ENCODE measurements at regions not wholly inside any gene's neighbourhood (a gene's known extent, or its start where the extent isn't known, plus 50 kb on each side); places are given as distances from the start of the nearest gene placed in this dataset.

DNA sequence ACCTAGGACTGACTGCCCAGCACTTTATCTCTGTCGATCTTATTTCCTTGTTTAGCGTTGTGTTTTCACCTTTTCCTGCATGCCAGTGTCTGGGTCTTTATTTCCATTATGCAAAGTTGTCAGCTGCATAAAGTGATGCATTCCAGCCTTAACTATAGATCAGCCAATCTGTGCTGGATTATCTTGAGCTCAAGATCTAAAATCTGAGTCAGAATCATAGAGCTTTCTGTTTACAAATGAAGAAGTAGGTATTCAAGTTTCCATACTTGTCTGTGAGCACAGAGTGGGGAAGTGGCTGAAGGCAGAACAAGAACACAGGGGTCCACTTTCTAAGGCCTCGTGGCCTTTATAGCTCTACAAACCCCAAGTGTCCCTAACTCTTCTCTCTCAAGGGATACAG is 82.4 kb upstream of the PLCL2 start:
- no peak for DNase-seq (ENCODE audit: low read depth in 4 of 4, low spot score in 3 of 4)

DNA sequence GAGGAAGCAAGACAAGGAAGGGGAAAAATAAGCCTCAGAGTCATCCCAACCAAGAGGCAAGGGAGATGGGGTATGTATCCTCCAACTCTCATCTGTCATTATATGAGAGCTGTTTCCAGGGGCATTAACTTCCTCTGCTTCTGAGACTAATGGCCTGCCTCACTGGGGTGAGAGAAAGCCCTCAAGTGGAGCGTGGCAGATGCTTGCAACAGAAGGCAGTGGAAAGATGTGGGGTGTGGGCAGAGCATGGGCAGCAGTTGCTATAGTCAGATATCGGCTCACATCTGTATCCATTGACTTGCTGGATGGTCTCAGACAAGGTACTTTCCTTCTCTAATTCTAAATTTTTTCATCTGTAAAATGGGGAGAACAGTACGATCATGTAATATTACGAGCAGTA is 81.7 kb upstream of the PLCL2 start:
- no peak for DNase-seq (ENCODE audit: low read depth in 4 of 4, low spot score in 3 of 4)

DNA sequence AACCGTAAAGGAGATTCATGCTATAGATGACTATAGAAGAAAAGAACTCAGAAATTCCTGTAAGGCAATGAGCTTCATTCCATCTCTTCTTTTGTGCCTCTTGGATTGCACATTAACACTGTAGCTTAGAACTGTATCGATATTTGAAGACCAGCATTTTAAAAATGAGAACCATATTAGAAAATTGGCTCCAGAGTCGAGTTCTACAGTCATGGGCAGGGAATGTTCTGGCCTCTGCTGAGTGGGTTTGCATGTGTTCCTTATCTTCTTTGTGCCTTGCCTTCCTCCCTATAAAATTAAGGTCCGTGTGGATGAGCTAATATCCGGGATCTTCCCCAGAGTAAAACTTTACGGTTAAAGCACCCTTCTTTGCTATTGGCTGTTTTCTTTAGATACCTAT is 77.4 kb upstream of the PLCL2 start:
- DNase-seq (ENCODE audit: low read depth in 4 of 4, low spot score in 3 of 4) = no peak

DNA sequence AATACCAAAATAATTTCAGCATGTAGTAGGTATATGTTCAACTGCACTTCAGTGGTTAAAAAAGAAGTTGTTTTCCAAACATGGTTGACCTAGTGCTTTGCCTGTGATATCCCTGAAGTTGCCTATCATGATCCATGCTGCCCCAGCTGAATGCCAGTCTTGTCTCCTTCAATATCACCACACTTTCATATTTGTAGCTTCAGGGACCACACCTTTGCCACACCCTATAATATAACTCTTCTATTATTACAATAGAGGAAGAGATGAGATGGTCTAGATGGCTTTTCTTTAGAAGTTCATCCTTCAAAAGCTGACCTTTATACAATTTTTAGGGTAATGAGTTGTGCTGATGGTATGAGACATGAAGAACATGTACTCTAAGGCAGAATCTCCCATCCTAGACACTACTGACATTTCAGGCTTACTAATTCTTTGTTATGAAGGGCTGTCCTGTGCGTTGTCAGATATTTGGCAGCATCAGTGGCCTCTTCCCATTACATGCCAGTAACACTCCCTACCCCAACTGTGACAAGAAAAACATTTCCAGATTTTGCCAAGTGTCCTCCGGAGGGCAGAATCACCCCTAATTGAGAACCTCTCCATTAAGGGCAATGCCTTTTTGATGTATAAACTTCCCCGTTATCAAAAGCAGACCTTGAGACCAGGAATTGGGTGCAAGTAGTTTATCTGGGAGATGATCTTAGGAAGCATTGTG is 76.2 kb upstream of the PLCL2 start:
- DNase-seq (ENCODE audit: low read depth in 4 of 4, low spot score in 3 of 4) = no peak

DNA sequence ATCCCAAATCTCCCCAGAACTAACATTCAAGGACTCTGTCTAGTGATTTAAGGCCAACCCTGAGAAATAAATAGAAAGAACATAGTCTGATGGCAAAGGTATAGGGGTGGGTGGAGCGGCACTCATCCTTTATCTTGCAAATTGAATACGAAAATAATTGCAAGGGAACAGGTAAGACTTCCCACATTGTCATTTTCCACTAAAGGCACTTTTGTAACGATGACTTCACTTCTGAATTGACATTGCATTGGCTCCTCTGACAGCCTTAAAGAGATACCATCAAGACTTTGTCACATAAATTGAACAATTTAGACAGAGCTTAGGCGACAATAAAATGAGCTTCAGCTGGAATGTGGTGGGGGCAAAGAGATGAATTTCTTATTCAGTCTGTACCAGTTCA is 75.3 kb upstream of the PLCL2 start:
- DNase-seq (ENCODE audit: low read depth in 4 of 4, low spot score in 3 of 4) = no peak

DNA sequence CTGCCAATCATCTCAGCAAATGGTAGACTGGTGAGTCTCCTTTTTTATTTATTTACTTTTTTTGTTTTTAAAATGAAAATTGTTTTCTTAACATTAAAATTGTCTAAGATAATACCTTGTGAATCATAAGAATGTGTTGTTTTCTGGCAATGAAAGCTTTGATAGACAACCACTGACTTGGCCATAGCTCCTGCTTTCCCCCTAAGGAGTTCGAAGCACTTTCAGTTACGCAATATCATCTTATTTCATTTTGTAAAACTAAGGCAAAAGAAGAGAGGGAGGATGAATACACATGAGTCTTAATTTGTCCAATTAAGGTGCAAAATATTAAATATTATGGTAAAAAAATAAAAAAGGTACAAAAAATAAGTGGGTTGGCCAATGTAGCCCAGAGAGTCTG is 74.8 kb upstream of the PLCL2 start:
- no peak for DNase-seq (ENCODE audit: low read depth in 4 of 4, low spot score in 3 of 4)

DNA sequence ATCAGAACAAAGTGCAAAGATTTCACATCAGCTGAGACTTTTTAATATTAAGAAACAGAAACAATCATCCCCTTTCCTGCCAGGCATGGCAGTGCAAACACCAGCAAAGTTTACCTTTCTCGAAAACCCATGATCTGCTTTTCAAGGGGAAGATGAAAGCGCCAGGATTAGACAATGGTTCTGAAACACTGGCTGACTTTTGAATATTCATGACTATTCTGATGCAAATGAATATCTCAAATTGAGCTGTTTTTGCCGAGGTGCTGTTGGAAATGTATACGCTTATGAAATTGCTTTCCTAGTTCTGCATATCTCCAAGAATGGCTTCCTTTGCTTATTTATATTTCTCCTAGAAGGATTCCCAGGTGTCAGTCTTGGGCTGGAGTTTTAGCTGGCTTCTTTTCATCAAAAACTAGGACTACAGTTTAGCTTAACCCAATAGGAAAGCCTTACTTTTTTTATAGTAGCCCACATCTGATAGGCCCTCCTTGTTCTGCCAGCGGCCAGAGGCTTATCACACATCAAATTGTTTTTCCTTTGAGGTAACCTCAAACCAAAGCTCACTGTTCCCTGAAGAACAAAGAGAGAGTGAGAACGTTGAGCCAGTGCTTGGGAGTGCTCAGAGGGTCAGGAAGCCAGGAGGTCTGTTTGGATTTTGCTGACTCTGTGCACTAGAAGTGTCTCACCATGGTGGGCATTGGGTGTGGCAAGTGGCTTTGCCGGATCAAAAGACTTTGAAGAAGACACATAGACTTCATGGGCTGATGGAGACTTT is 74.0 kb upstream of the PLCL2 start:
- no peak for DNase-seq (ENCODE audit: low read depth in 4 of 4, low spot score in 3 of 4)

DNA sequence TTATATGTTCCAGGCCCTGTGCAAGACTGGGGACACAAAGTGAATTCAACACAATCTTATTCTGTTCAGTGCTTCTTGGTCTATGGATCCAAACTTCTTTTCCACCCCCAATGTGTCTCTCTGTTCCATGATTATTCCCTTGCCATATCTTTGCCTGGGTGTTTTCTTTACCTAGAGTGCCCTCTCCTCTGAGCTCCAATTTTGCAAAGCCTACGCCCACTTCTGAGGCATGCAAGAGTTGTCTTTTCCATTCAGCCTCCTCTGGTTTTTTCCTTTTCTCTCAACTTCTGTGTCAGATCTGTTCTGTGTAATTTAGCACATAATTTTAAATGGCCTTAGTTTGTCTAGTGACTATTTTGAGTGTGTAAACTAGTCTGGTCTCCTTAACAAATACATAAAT is 72.8 kb upstream of the PLCL2 start:
- DNase-seq (ENCODE audit: low read depth in 4 of 4, low spot score in 3 of 4) = no peak

DNA sequence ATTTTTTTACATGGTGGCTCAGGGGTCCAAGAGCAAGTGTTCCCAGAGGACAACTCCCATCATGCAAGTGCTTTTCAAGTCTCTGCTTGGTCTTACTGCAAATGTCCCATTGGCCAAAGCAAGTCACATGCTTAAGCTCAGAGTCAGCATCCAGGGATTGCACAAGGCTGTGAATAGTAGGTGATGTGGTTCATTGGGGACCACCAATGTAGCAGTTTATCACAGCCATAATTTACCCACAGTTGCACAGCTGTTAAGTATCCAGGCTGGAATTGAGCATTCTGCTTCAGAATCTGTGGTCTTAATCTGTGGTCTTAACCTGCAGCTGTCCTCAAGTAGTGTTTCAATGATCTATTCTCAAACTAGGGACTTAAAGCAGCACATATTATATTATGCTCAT is 71.4 kb upstream of the PLCL2 start:
- no peak for DNase-seq (ENCODE audit: low read depth in 4 of 4, low spot score in 3 of 4)

DNA sequence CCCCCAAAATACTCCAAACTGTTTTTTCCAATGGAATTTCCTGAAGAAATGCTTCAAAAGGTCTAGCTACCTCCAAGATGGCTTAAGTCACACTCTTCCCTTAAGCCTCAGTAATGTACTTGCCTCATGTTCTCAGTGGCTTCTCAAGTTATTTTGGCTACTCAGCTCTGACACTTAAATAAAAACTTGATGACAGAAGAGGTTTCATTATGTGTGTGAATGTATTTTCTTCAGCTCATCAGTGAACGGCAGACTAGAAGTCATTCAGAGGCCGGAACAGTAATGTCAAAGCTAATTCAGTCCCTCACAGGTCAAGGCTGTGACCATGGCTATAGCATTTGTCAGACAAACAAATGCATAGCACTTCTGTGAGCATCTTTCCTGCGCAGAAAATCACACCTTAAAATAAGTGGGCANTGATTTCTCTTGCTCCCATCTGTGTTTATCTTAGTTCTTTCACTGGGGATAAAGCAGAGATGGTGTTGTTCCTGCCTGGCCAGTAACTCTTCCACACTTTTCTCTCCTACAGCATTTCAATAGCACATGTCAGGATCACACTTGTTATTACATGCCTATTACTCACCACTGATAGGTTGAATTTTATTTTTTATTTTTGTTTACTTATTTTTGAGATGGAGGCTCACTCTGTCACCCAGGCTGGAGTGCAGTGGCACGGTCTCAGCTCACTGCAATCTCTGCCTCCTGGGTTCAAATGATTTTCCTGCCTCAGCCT is 68.5 kb upstream of the PLCL2 start:
- DNase-seq (ENCODE audit: low read depth in 4 of 4, low spot score in 3 of 4) = no peak

DNA sequence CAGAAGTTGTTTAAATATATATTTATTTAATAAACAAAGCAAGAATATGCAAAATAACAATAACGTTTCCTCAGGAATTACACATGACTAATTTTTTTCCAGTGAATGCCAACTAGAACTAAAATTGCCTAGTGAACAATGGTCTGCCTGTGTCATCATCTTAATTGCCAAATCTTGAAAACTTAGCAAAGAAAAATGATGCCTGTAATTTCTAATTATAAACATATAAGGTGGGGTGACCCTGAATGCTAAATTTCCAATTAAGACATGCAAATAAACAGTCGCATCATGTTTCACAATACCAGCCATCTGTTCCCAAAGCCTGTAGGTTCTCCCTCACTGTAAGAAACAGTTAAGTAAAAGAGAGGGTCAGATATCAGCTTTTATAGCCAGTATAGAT is 67.6 kb upstream of the PLCL2 start:
- no peak for DNase-seq (ENCODE audit: low read depth in 4 of 4, low spot score in 3 of 4)

DNA sequence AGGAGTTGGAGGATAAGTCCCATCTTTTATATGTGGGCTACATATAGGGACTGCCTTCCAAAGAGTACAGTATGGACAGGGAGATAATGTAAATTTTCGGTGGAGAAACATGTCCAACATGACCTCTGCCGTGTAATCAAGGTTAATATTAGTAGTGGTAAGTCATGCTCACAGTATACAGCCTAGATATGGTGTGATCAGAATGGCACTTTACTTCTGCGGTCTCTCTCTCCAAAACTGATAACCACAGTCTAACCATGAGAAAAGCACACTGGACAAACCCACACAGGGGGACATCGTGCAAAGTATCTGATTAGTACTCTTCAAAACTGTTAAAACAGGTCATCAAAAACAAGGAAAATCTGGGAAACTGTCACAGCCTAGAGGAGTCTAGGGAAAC is 66.6 kb upstream of the PLCL2 start:
- DNase-seq (ENCODE audit: low read depth in 4 of 4, low spot score in 3 of 4) = no peak

DNA sequence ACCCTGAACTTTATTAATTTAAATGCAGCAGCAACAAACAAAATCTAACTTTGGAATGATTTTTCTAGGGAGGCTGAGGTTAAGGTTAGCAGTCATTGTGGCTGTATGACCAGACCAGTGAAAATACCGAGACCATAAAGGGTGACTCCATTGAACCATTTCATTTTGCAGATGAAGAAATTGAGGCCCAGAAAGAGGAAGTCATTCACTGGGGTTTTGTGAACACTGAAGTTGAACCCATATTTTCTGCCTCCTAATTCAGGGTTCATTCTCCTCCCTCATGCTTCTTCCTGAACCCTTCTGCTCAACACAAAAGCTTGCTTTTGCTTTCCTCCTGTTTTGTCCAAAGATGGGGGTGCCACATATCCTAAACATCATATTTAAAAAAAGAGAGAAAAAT is 65.8 kb upstream of the PLCL2 start:
- no peak for DNase-seq (ENCODE audit: low read depth in 4 of 4, low spot score in 3 of 4)

DNA sequence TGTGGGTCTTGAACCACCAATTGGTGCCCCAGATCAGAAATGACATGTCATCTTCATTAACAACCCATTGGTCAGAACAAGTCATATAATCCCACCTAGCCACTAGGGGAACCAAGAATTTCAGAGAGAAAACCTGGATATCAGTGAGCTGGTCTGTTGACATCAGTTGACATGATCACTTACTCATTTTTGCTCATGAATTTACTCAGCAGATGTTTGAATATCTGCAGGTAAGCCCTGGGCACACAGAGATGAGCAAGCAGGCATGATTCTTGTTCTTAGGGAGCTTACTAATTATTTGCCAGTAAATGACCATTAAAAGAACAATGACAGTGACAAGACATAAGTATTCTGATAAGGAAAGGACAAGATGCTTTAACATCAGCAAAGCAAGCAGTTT is 64.3 kb upstream of the PLCL2 start:
- DNase-seq (ENCODE audit: low read depth in 4 of 4, low spot score in 3 of 4) = no peak

DNA sequence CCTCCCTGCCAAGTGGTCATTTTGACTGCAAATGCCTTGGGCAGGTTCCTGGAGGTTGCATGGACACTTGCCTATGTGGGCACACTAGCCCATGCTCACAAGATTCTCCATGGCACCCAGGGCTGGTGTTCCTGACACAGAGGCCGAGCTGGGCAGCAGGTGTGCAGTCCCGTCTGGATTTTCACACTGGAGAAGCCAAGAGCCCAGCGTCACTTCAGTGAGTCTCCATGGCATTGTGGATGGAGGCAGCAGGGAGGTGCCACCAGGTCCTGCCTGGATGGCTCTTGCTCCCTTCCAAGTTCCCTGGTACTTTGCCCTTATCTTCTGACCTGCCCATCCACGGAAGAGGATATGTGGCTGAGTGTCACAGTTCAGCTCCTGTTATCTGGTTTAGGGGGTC is 63.7 kb upstream of the PLCL2 start:
- DNase-seq (ENCODE audit: low read depth in 4 of 4, low spot score in 3 of 4) = no peak

DNA sequence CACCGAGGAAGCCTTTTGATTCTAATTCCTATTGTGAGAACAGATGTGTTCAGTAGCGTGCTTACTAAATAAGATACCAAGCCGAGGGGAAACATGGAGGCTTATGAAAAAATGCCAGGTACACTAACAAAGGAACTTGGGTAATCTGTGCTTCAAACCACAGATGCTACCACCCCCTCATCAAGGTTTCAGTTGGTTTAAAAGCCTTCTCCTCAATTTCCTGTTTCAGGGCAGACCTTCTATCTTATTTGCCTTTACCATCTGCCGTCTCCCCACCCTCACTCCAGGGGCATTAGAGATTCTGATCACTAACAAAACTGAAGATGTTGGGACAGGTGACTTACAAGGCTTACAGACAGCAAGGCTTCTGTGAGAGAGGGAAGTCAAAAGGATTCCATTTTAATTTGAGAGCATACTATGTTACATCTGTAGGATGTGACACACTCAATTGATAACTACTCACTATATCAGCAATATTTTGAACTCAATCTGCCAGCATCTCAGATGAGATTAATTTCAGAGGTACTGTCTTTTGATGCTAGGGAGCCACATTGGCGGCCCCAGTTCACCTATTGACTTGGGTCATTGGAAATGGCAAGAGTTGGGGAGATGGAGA is 60.6 kb upstream of the PLCL2 start:
- DNase-seq (ENCODE audit: low read depth in 4 of 4, low spot score in 3 of 4) = no peak

DNA sequence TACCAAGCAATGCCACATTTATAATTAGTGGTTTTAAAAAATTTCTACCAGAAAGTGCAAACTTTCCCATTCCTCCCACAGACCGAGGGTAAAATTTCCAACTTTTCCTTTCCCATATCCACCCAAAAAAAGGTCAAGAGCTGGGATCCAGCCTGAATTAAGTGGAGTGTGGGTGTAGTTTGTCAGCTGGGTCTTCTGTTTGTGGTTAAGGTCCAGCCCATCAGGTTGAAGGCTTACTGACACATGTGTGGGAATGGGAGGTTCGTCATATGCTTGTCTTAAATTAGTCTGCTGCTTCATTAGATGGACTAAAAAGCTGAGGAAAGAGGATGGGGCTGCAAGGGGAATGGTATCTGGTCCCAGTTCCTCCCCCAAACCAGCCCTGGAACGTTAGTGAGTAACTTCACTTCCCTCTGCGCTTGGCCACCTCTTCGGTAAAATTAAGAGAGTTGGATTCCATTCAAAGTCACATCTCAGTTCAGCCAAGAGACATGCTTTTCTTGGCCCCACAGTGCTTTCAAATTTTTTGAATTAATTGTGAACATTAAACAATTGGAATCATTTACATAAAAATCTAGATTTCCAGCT is 59.0 kb upstream of the PLCL2 start:
- DNase-seq (ENCODE audit: low read depth in 4 of 4, low spot score in 3 of 4) = no peak

DNA sequence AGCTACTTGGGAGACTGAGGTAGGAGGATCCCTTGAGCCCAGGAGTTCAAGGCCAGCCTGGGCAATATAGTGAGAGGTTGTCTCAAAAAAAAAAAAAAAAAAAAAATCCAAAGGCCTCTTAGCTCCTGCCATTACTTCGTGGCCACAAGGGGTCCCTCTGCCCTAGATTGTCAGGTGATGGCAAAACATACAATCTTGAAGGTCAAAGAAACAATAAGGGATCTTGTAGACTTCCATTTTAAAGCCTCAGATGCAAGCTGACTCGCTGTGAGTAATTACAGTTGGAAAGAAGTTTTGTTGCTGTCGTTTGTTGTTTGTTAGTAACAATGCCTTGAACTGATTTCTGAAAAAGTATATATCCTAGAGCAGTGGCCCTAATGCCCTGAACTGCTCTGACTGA is 55.9 kb upstream of the PLCL2 start:
- no peak for DNase-seq (ENCODE audit: low read depth in 4 of 4, low spot score in 3 of 4)

DNA sequence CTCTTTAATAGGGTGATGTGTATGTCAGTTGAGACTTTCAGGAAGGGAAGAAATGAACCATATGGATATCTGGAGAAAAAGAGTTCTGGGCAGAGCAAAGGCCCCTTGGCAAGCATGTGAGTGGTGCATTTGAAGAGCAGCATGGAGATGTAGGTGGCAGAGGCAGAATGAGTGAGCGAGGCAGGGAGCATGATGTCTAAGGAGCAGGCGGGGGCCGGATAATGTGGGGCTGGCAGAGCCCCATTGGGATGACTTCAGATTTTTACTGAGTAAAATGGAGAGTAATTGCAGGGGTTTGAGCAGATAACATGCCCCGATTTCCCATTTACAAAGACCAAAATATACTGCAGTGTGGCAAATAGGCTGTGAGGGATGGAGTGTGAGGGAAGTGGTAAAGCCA is 52.9 kb upstream of the PLCL2 start:
- DNase-seq (ENCODE audit: low read depth in 4 of 4, low spot score in 3 of 4) = no peak

DNA sequence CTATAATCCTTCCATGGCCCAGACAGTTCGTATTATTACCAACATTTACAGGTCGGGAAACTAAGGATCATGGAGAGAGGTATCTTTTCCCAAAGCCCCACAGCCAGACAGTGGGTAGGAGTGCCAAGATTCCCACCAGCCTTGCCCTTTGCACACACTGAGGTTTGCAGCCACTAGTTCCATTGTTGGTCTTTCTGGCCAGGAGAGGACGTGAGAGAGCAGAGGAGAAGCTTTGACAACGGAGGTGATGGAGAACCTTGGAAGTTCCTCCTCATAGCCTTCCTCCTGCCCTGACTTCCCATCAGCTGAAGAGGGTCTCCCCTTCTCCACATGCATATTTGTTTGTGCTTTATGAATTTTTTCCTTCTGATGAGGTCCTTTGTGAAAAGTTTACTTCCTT is 50.5 kb upstream of the PLCL2 start:
- DNase-seq (ENCODE audit: low read depth in 4 of 4, low spot score in 3 of 4) = no peak

DNA sequence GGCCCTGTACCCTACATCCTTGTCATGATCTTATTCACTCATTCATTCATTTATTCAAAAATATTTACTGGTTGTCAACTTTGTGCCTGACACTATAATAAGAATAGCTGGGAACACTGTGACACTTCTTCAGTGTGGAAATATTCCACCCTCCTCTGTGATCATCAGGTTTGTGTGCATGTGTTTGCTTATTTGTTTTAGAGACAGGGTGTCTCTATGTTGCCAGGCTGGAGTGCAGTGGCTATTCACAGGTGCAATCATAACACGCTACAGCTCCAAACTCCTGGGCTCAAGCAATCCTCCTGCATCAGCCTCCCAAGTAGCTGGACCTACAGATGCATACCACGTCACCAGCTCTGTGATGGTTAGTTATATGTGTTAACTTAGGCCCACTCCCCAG is 50.0 kb upstream of the PLCL2 start:
- no peak for DNase-seq (ENCODE audit: low read depth in 4 of 4, low spot score in 3 of 4)

All from right renal pelvis (tissue), 4 donors.